NCI-H2196 treated with DMSO at 0.1 percent for 48 hours (cell line): ENCODE measurements at regions not wholly inside any gene's neighbourhood (a gene's known extent, or its start where the extent isn't known, plus 50 kb on each side); places are given as distances from the start of the nearest gene placed in this dataset.

Source experiments
- DNase-seq: peaks from one replicate; lab custom pipeline; 2025; ENCODE audit not compliant: unreplicated experiment; lab: John Stamatoyannopoulos, UW

DNA sequence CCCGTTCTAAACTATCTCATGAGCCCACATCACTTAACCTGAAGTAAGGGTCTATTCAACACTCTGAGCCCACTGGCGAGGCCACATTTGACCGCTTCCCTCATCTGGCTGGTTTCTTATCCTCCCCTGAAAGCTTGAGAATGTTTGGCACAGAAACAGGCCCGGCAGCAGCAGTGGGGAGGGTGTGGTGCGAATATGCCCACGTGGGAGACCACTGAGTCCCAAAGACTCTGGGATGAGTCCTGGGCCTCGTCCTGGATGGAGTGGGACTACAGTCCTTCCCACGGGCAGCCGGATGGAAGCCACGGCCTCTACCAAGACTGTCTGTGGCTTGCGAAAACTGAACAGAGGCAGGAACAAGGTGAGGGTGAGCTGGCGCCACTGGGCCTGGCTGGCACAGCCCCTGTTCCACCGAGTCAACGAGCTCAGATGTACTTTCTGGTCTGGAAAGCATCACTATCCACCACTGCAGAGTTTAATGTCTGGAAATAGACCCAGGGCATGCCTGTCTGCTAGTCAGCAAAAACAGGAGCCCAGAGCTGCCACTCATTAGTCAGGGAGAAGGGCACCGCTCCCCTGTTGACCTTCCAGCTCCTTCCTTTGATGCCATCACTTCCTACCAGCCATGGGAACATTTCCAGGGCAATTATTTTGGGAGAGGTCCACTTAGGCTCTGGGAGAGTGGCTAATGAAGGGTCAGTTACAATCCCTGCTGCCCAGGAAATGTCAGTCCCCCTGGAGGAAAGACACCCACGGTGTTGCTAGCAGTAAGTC is 386.6 kb downstream of the MATN1 start:
- DNase-seq: no peak

GRCh38 chr1:30335997-30336390 is 387.4 kb downstream of the MATN1 start:
- no peak for DNase-seq

- no peak for DNase-seq
These were observed 387.9 kb downstream of the MATN1 start for GRCh38 chr1:30335389-30335996.

DNA sequence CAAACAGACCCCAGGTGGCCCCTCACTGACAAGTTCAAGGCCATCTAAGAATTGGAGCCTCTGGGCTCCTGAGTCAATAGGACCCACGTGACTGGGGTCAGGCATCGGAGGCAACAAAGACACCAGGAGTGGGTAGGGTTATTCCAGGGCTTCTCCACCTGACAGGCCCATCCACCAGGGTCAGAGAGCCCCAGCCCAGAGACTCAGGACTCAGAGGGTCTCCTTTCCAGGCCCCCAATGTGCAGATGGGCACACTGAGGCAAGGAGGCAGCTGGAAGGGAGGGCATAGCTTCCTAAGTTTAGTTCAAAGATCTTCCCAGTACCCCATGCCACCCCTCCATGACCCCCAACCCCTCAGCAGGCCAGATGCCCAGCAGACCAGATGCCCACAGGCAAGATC is 388.6 kb downstream of the MATN1 start:
- no peak for DNase-seq

GRCh38 chr1:30332116-30333094 is 391.0 kb downstream of the MATN1 start:
- no peak for DNase-seq

DNA sequence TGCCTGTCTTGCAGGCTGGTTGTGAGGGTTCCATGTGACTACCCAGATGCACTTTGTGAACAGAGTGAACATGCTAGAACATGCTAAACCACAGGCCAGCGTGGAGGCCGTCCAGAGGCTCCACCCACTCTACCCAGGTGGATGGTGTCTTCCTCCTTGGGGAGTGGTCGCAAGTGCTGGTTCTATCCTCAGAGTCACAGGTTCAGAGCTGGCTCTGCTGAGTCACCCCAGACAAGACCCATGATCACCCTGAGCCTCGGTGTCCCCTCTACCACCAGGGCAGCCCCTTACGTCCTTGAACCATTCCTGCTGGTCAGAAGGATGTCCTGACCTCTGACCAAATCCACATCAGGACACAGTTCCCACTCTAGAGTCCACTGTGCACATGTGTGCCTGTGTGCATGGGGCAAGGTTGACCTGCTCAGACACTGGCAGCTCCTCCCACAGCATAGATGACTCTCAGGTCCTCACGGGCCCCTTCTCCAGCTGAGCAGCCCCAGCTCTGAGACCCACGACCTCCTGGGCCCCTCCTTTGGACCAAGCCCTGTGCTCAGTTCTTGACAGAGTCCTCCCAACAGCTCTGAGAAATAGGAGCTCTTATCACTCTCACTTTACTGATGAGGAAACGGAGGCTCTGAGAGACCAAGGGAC is 391.8 kb downstream of the MATN1 start:
- DNase-seq: no peak

DNA sequence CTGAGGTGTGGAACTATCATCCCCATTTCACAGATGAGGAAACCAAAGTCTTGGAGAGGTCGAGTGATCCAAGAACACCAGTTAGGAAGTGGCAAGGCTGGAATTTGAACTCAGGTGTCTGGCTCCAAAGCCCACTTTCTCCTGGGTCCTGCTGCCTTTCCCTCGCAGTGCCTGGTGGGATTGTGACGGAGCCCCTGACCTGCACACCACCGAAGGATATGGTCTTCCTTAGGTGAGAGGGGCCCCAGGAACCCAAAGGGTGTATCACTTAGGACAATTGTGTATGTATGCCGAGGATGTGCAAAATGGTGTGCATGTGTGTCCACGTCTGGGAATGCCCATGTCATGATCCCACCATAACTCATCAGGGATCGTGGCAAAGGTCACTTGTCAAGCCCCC is 392.7 kb downstream of the MATN1 start:
- DNase-seq: no peak

DNA sequence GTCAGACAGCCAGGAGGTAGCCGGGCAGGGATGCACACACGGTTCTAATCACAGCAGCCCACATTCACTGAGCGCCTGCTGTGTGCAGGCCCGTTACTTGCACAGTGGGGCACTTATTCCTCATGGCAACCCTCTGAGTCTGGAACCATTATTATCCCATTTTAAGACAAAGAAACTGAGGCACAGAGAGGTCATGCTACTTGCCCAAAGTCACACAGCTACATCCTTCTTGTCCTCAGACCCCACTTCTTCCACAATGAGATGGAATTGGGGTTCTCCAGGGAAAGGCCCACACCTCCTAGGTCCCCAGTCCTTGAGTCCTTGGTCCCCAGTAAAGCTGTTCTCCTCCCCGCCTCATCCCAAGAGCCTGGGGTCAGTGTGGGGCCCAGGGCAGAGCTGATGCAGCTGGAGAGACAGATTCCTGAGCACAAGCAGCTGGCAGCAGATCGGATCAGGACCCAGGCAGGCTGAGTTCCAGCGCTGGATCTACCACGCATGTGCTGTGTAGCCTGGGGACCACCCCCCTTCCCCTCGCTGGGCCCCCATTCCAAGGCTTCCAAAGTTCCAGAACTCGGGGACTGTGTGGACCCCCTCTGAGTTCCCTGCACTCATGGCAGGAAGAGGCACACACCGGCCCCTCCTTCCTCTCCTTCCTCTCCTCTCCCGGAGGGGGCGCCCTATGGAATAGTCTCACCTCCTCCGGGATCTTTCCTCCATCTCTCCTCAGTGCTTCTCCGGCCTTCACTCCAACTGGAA is 393.4 kb downstream of the MATN1 start:
- DNase-seq: no peak

DNA sequence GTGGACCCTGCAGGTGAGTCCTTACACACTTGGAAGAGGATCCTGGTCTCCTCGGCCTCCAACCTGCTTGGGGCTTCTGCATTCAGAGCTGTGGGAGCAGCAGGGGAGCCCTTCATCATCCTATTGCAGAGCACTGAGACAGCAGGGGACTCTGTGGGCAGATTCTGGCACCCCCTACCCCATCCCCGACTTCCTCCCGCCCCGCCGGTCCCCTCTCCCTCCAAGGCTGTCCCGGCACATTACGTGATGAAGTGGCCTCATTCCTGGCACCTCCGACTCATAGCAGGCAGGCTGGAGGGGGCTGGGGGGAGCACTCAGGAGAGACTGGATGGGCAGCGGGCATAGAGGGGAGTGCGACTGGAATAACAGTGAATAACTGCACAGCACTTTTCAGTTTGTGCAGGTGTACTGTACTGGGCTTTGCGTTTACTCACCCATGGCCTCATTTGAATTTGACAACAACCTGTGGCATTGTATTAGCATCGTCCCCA is 394.1 kb downstream of the MATN1 start:
- no peak for DNase-seq

- no peak for DNase-seq
These were observed 394.8 kb downstream of the MATN1 start for GRCh38 chr1:30328401-30329262.

DNA sequence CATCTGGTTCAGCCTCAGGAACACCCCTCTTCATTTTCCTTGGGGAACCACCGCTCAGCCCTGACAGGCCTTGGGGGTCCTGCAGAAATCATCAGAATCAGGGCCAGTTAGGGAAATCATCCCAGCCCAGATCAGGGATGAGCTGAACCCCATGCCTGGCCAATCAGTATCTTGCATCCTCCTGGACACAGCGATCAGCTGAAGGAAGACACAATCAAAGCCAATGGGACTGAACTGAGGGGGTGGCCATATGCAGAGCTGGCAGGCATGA is 395.4 kb downstream of the MATN1 start:
- no peak for DNase-seq

DNA sequence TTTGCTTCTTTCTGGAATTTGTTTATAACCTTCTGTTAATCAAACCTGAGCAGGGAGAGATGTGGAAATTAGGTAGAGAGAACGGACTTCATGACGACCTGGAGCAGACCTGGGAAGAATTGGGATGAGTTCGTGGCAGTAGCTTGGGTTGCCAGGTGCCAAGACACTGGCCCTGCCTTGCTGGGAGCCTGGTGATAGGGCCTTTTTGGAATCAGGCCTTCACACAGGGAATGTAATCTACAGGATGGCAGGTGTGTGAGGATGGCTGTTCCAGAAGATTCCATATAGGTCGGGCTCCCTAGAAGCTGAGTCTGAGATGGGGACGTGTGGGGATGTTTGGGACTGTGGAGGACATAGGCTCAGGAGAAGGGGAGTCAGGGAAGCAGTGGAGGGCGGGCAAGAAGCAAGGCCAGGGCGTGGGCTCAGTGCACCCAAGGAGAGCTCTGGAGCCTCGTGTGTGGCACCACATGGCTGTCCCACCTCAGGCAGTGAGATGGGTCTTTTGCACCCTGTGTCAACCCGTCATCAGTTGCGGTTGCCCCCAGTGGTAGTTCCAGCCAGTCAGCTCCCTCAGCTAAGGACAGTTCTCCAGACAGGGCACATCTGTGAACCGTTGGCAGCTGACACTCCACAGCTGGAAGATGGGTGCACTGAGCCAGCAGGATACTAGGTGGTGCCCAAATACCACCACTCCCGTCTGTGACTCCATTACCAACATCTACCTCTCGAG is 395.9 kb downstream of the MATN1 start:
- DNase-seq: no peak

- no peak for DNase-seq
These were observed 397.4 kb downstream of the MATN1 start for GRCh38 chr1:30325999-30326398.

- DNase-seq: no peak
These were observed 398.1 kb downstream of the MATN1 start for GRCh38 chr1:30325085-30325935.

- DNase-seq: no peak
These were observed 398.9 kb downstream of the MATN1 start for GRCh38 chr1:30324251-30325084.

DNA sequence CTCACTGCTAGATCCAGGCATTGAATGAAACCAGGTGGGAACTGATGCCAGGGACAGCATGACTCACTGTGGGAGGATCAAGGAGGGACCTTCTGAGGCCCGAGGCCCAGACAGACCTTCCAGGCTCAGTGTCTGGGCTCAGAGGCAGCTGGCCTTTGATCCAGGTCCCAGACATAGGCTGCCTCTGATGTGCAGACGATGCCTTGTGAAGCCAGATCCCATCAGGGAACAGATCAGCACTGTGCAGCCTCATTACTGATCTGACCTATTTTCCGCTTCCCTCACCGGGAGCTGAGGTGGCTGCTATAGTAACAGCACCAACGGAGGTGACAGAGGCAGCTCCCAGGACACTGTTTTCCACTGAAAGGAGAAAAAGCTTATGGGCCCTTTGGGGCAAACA is 399.5 kb downstream of the MATN1 start:
- DNase-seq: no peak

GRCh38 chr1:30323352-30323751 is 400.0 kb downstream of the MATN1 start:
- no peak for DNase-seq
